Mucosa of gallbladder (tissue), 1 donor: ENCODE measurements at regions not wholly inside any gene's neighbourhood (a gene's known extent, or its start where the extent isn't known, plus 50 kb on each side); places are given as distances from the start of the nearest gene placed in this dataset.

Experiments used
- DNase-seq: peaks from one replicate; pipeline ENCODE4 v3.0.0-alpha.2; 2020; ENCODE audit warnings: low spot score
- donor health status: DM: no; HTN: no; CAD: no.

- no peak for DNase-seq
Measured at GRCh38 chr3:157807280-157807679, 298.9 kb downstream of the SHOX2 start.

GRCh38 chr3:157805538-157805937 lies 300.7 kb downstream of the SHOX2 start:
- no peak for DNase-seq

GRCh38 chr3:157794771-157795170 lies 291.6 kb upstream of the VEPH1 start:
- no peak for DNase-seq

GRCh38 chr3:157793745-157794144 lies 290.5 kb upstream of the VEPH1 start:
- no peak for DNase-seq

GRCh38 chr3:157789162-157789561 lies 285.9 kb upstream of the VEPH1 start:
- DNase-seq = no peak

- no peak for DNase-seq
Measured at GRCh38 chr3:157786618-157787017, 283.4 kb upstream of the VEPH1 start.

GRCh38 chr3:157786211-157786610 lies 283.0 kb upstream of the VEPH1 start:
- no peak for DNase-seq

- no peak for DNase-seq
Measured at GRCh38 chr3:157785102-157785826, 282.0 kb upstream of the VEPH1 start.

- no peak for DNase-seq
Measured at GRCh38 chr3:157782236-157782635, 279.0 kb upstream of the VEPH1 start.

GRCh38 chr3:157776861-157777260 lies 273.6 kb upstream of the VEPH1 start:
- no peak for DNase-seq

- no peak for DNase-seq
Measured at GRCh38 chr3:157775446-157775845, 272.2 kb upstream of the VEPH1 start.

GRCh38 chr3:157769378-157769777 lies 266.2 kb upstream of the VEPH1 start:
- no peak for DNase-seq

- no peak for DNase-seq
Measured at GRCh38 chr3:157767607-157768006, 264.4 kb upstream of the VEPH1 start.

GRCh38 chr3:157763644-157764043 lies 260.4 kb upstream of the VEPH1 start:
- DNase-seq = no peak

GRCh38 chr3:157759311-157759710 lies 256.1 kb upstream of the VEPH1 start:
- no peak for DNase-seq

- DNase-seq = no peak
Measured at GRCh38 chr3:157755233-157755632, 252.0 kb upstream of the VEPH1 start.

- DNase-seq = no peak
Measured at GRCh38 chr3:157754451-157754850, 251.2 kb upstream of the VEPH1 start.

GRCh38 chr3:157753787-157754136 lies 250.5 kb upstream of the VEPH1 start:
- DNase-seq = no peak

GRCh38 chr3:157752956-157753786 lies 250.0 kb upstream of the VEPH1 start:
- no peak for DNase-seq

- no peak for DNase-seq
Measured at GRCh38 chr3:157752554-157752953, 249.3 kb upstream of the VEPH1 start.

GRCh38 chr3:157751386-157751785 lies 248.2 kb upstream of the VEPH1 start:
- no peak for DNase-seq

- no peak for DNase-seq
Measured at GRCh38 chr3:157746391-157746790, 243.2 kb upstream of the VEPH1 start.

- DNase-seq = no peak
Measured at GRCh38 chr3:157741607-157742006, 238.4 kb upstream of the VEPH1 start.
